Smooth muscle cell (in vitro differentiated cells): ENCODE measurements at regions not wholly inside any gene's neighbourhood (a gene's known extent, or its start where the extent isn't known, plus 50 kb on each side); places are given as distances from the start of the nearest gene placed in this dataset.

Experiments used
- DNase-seq: peaks from one replicate; lab custom pipeline; 2025; ENCODE audit not compliant: unreplicated experiment; lab: John Stamatoyannopoulos, UW
- H2AFZ ChIP-seq: fragments of 200-600 bp; sonication (generic); 2 replicates; pipeline ENCODE4 v1.6.0; 2016; ENCODE audit warnings: antibody characterized with exemption, low read depth, mild to moderate bottlenecking
- H3F3A ChIP-seq: fragments of 200-600 bp; sonication (generic); 2 replicates; pipeline ENCODE4 v1.6.0; 2017; ENCODE audit warnings: antibody characterized with exemption, low read depth
- H3K27ac ChIP-seq: fragments of 200-600 bp; sonication (generic); 2 replicates; pipeline ENCODE4 v1.5.1; 2016; ENCODE audit warnings: low read depth, mild to moderate bottlenecking
- H3K27me3 ChIP-seq: fragments of 200-600 bp; sonication (generic); 2 replicates; pipeline ENCODE4 v1.6.1; 2016; ENCODE audit warnings: low read depth, mild to moderate bottlenecking
- H3K36me3 ChIP-seq: fragments of 200-600 bp; sonication (generic); 2 replicates; pipeline ENCODE4 v1.5.1; 2016; ENCODE audit warnings: low read depth
- H3K4me1 ChIP-seq: fragments of 200-600 bp; sonication (generic); 2 replicates; pipeline ENCODE4 v1.5.1; 2016; ENCODE audit warnings: low read depth
- H3K4me2 ChIP-seq: fragments of 200-600 bp; sonication (generic); 2 replicates; pipeline ENCODE4 v1.6.0; 2016; ENCODE audit warnings: mild to moderate bottlenecking
- H3K4me3 ChIP-seq: fragments of 200-600 bp; sonication (generic); 2 replicates; pipeline ENCODE4 v1.5.1; 2016; ENCODE audit warnings: mild to moderate bottlenecking
- H3K79me2 ChIP-seq: fragments of 200-600 bp; sonication (generic); 2 replicates; pipeline ENCODE4 v1.6.0; 2016; ENCODE audit warnings: low read depth, mild to moderate bottlenecking
- H3K9ac ChIP-seq: fragments of 200-600 bp; sonication (generic); 2 replicates; pipeline ENCODE4 v1.6.0; 2016; ENCODE audit warnings: low read depth
- H3K9me3 ChIP-seq: fragments of 200-600 bp; sonication (generic); replicated peaks from 2 replicates; pipeline ENCODE4 v1.5.1; 2016; ENCODE audit warnings: low read depth
- H4K20me1 ChIP-seq: fragments of 200-600 bp; sonication (generic); 2 replicates; pipeline ENCODE4 v1.6.0; 2016; ENCODE audit warnings: low read depth
- WGBS: methylation state at CpG from one replicate; pipeline ENCODE4 v1.1.7; 2016; ENCODE audit warnings: low lambda C conversion rate; 5-methylcytosine and 5-hydroxymethylcytosine counted together
- TF ChIP-seq, protein P1 (sequence below): fragments of 200-600 bp; sonication (generic); IDR thresholded peaks from 2 replicates; pipeline ENCODE4 v1.5.1; 2017; ENCODE audit warnings: borderline replicate concordance, mild to moderate bottlenecking, antibody characterized with exemption; ENCODE audit not compliant: insufficient read depth, poor library complexity, severe bottlenecking

DNA sequence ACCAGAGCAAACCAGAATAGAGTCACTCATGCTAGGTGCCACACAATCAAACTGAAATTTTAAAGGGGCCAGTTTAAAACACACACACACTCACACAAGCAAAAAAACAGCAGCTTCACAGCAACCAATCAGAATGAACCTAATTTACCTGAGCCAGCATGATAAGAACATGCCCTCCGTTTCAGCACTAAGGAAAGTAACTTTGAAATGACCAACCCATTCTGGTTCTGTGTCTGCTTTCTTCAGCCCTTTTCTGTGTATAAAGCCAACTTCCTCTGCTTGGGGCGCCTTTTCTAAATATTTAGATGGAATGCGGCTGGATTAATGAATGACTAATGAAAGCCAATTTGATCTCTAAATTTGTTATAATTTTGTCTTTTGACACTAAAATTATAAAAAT is 629.1 kb downstream of the ZEB2 start:
- DNase-seq: no peak
- H3K9me3 ChIP-seq: no peaks in the 10 kb centered on the region
- no peak overlapping the region for H3K9ac ChIP-seq
- TF ChIP-seq, protein P1, sequence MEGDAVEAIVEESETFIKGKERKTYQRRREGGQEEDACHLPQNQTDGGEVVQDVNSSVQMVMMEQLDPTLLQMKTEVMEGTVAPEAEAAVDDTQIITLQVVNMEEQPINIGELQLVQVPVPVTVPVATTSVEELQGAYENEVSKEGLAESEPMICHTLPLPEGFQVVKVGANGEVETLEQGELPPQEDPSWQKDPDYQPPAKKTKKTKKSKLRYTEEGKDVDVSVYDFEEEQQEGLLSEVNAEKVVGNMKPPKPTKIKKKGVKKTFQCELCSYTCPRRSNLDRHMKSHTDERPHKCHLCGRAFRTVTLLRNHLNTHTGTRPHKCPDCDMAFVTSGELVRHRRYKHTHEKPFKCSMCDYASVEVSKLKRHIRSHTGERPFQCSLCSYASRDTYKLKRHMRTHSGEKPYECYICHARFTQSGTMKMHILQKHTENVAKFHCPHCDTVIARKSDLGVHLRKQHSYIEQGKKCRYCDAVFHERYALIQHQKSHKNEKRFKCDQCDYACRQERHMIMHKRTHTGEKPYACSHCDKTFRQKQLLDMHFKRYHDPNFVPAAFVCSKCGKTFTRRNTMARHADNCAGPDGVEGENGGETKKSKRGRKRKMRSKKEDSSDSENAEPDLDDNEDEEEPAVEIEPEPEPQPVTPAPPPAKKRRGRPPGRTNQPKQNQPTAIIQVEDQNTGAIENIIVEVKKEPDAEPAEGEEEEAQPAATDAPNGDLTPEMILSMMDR: no peak
- H3K79me2 ChIP-seq: no peaks in the 10 kb centered on the region
- no peaks in the 10 kb centered on the region for H4K20me1 ChIP-seq
- H3K4me1 ChIP-seq: peaks cover 14% of the 10 kb centered on the region
- no peak overlapping the region for H3K4me3 ChIP-seq
- WGBS: 65% methylated on average over 3 of the region's 3 CpGs
- no peaks in the 10 kb centered on the region for H3F3A ChIP-seq
- H3K4me2 ChIP-seq: no peak overlapping the region
- no peaks in the 10 kb centered on the region for H3K27me3 ChIP-seq
- no peaks in the 10 kb centered on the region for H3K36me3 ChIP-seq
- H2AFZ ChIP-seq: no peak overlapping the region
- H3K27ac ChIP-seq: no peak overlapping the region

DNA sequence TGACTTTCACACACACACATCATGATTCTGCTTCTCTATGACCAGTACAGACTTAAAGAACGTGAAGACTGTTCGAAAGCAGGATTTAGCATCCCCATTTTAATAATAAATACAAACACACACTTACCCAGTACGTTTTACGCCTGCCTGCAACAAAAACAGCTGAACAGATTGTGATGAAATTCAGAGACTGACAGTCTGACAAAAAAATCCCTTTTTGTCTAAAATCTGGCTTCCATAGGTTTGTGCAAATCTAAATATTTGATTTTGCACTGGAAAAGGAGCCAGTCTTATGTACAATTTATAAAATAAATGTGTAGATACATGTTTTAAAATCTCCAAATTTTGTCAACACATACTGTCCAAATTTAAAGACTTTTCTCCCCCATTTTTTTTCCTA is 630.7 kb downstream of the ZEB2 start:
- Histone ChIP-seq H3K27ac (no peak overlapping the region), H3K4me1 (peaks cover 10% of the 10 kb centered on the region), H3K36me3 (no peaks in the 10 kb centered on the region), H3K79me2 (no peaks in the 10 kb centered on the region), H3K4me3 (no peak overlapping the region), H3K27me3 (no peaks in the 10 kb centered on the region), H3K9ac (no peak overlapping the region), H4K20me1 (no peaks in the 10 kb centered on the region), H3F3A (no peaks in the 10 kb centered on the region), H2AFZ (no peak overlapping the region), H3K4me2 (no peak overlapping the region), H3K9me3 (no peaks in the 10 kb centered on the region)
- DNase-seq: no peak
- WGBS: 89% methylated on average over 4 of the region's 4 CpGs
- TF ChIP-seq, protein P1: no peak

DNA sequence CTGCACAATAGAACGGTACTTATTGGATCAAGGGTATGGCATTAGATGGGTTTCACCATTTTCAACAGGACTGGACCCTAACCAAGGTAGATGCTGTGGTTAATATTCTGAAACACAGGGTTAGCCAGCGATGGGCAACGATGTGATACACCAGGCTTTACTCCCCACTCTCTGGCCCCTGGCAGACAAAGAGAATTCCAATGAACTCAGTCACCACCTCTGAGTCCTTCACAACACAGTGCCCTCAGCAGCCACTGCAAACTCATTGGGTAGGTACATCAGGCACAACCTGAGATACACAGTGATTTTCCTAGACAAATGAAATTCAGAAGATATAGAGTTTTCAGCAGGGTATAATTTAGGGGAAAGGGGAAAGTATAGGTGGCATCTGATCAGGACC is 634.5 kb downstream of the ZEB2 start:
- WGBS: 97% methylated on average over 3 of the region's 3 CpGs
- Histone ChIP-seq H4K20me1 (no peaks in the 10 kb centered on the region), H3F3A (no peaks in the 10 kb centered on the region), H3K9ac (no peak overlapping the region), H3K4me1 (no peaks in the 10 kb centered on the region), H3K4me3 (no peak overlapping the region), H3K27ac (no peak overlapping the region), H3K27me3 (no peaks in the 10 kb centered on the region), H3K9me3 (no peaks in the 10 kb centered on the region), H2AFZ (no peak overlapping the region), H3K36me3 (no peaks in the 10 kb centered on the region), H3K4me2 (no peak overlapping the region), H3K79me2 (no peaks in the 10 kb centered on the region)
- no peak for DNase-seq
- TF ChIP-seq, protein P1: no peak

DNA sequence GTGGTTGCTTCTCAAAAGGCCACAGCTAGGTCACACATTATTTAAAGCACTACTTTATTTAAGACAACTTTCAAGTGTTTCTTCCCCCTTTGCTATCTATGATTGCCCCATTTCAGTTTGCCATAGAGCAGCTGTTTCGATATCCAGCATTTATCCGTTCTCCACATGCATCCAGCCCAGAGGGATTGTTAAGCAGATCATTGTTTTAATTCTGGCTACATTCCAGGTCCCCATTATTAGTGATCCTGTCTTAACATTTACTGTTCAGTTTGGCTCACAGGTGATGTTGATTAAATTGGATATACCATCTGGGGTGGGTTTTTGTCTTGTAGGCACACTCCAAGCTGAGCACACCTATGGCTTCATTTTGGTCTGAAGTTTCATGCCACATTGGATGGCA is 638.7 kb downstream of the ZEB2 start:
- Histone ChIP-seq H3K27me3 (no peaks in the 10 kb centered on the region), H3K9ac (no peak overlapping the region), H3K79me2 (no peaks in the 10 kb centered on the region), H3K4me1 (peaks cover 12% of the 10 kb centered on the region), H2AFZ (no peak overlapping the region), H3K4me2 (no peak overlapping the region), H3K27ac (no peak overlapping the region), H3K4me3 (no peak overlapping the region), H3F3A (no peaks in the 10 kb centered on the region), H3K9me3 (no peaks in the 10 kb centered on the region), H4K20me1 (no peaks in the 10 kb centered on the region), H3K36me3 (no peaks in the 10 kb centered on the region)
- 98% methylated on average over 2 of the region's 2 CpGs for WGBS
- TF ChIP-seq, protein P1: no peak
- no peak for DNase-seq
